ENCODE measurements at regions not wholly inside any gene's neighbourhood (a gene's known extent, or its start where the extent isn't known, plus 50 kb on each side); places are given as distances from the start of the nearest gene placed in this dataset.

DNA sequence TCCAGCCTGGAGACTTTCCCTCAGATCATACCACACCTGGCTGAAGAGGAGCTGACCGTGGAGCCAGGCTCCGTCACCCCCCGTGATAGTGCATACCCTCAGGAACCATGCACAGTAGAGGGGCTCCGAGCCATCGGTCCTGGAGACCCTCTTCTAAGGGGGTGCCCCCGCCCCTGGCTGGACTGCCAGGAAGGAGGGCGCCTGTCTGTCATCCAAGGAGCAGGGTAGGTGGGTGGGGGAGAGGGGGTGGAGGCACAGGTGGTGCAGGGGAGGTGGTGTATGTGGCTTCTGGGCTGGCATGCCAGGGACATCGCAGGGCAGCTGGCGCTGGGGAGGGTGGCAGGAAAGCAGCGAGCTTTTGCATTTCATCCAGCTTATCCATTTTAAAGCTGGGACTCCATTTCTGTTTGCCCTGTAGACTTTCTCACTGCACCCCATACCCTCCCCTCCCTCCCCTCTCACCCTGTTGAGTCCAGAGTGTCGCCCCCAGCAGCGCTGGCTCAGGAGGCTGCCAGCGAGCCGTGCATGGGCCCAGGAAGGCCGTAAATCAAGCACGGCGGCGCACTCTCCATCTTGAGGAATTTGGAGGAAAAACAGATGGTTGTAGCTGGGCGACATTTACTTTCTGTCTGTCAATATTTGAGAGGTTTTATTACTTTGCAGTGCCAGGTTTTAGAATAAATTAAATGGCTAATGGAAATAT is 56.2 kb upstream of the HS6ST1 start:
- Histone ChIP-seq H2AFZ (ENCODE audit: low read depth, low read length, severe bottlenecking) (no peak overlapping the region), H4K20me1 (ENCODE audit: low read depth, low read length) (no peaks in the 10 kb centered on the region), H3K27ac (ENCODE audit: low read depth, low read length) (no peak overlapping the region), H3K4me3 (ENCODE audit: insufficient read depth, low read length, poor library complexity, severe bottlenecking) (no peak overlapping the region), H3K79me2 (ENCODE audit: insufficient read depth, low read length) (no peaks in the 10 kb centered on the region), H3K9ac (ENCODE audit: low read length) (no peak overlapping the region), H3F3A (ENCODE audit: insufficient read depth) (no peaks in the 10 kb centered on the region), H3K4me2 (ENCODE audit: low read depth, low read length, poor library complexity, severe bottlenecking) (no peak overlapping the region), H3K9me2 (replicated peaks; ENCODE audit: insufficient read depth, low read length) (no peaks in the 10 kb centered on the region), H3K36me3 (ENCODE audit: low read length) (no peaks in the 10 kb centered on the region), H3K27me3 (ENCODE audit: low read length) (no peaks in the 10 kb centered on the region), H3K9me3 (ENCODE audit: insufficient read depth, low read length) (no peaks in the 10 kb centered on the region)
- TF ChIP-seq, protein P1, sequence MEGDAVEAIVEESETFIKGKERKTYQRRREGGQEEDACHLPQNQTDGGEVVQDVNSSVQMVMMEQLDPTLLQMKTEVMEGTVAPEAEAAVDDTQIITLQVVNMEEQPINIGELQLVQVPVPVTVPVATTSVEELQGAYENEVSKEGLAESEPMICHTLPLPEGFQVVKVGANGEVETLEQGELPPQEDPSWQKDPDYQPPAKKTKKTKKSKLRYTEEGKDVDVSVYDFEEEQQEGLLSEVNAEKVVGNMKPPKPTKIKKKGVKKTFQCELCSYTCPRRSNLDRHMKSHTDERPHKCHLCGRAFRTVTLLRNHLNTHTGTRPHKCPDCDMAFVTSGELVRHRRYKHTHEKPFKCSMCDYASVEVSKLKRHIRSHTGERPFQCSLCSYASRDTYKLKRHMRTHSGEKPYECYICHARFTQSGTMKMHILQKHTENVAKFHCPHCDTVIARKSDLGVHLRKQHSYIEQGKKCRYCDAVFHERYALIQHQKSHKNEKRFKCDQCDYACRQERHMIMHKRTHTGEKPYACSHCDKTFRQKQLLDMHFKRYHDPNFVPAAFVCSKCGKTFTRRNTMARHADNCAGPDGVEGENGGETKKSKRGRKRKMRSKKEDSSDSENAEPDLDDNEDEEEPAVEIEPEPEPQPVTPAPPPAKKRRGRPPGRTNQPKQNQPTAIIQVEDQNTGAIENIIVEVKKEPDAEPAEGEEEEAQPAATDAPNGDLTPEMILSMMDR (IDR thresholded peaks at IDR 0.05; ENCODE audit: insufficient read depth, low read length, poor library complexity, severe bottlenecking): no peak
- TF ChIP-seq EZH2phosphoT487 (conservative IDR thresholded peaks at IDR 0.05; ENCODE audit: low read length): no peak

DNA sequence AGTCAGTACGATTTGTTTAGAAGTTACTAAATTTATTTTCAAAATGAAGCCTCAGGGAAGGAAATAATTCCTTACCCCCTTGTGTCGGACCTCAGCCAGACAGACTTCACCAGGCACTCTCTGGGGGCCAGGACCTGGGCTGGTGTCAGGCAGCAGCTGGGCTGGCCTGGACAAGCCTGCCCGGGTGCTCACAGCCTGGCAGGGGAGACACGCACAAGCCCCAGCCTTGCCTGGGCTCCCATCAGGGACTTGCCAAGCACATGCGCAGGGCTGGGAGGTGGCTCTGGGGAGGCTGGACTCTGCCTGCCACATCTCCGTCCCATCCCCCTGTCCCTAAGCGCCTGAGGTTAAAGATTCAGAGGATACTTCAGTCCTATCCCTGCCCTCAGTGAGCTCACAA is 56.8 kb upstream of the HS6ST1 start:
- Histone ChIP-seq H3K36me3 (ENCODE audit: low read length) (no peaks in the 10 kb centered on the region), H3K9me2 (replicated peaks; ENCODE audit: insufficient read depth, low read length) (no peaks in the 10 kb centered on the region), H3K27me3 (ENCODE audit: low read length) (no peaks in the 10 kb centered on the region), H3K9ac (ENCODE audit: low read length) (no peak overlapping the region), H3K4me3 (ENCODE audit: insufficient read depth, low read length, poor library complexity, severe bottlenecking) (no peak overlapping the region), H3K79me2 (ENCODE audit: insufficient read depth, low read length) (no peaks in the 10 kb centered on the region), H3K9me3 (ENCODE audit: insufficient read depth, low read length) (no peaks in the 10 kb centered on the region), H2AFZ (ENCODE audit: low read depth, low read length, severe bottlenecking) (no peak overlapping the region), H3K4me2 (ENCODE audit: low read depth, low read length, poor library complexity, severe bottlenecking) (no peak overlapping the region), H4K20me1 (ENCODE audit: low read depth, low read length) (no peaks in the 10 kb centered on the region), H3K27ac (ENCODE audit: low read depth, low read length) (no peak overlapping the region), H3F3A (ENCODE audit: insufficient read depth) (no peaks in the 10 kb centered on the region)
- no peak for TF ChIP-seq EZH2phosphoT487 (conservative IDR thresholded peaks at IDR 0.05; ENCODE audit: low read length)
- TF ChIP-seq, protein P1 (IDR thresholded peaks at IDR 0.05; ENCODE audit: insufficient read depth, low read length, poor library complexity, severe bottlenecking): no peak

DNA sequence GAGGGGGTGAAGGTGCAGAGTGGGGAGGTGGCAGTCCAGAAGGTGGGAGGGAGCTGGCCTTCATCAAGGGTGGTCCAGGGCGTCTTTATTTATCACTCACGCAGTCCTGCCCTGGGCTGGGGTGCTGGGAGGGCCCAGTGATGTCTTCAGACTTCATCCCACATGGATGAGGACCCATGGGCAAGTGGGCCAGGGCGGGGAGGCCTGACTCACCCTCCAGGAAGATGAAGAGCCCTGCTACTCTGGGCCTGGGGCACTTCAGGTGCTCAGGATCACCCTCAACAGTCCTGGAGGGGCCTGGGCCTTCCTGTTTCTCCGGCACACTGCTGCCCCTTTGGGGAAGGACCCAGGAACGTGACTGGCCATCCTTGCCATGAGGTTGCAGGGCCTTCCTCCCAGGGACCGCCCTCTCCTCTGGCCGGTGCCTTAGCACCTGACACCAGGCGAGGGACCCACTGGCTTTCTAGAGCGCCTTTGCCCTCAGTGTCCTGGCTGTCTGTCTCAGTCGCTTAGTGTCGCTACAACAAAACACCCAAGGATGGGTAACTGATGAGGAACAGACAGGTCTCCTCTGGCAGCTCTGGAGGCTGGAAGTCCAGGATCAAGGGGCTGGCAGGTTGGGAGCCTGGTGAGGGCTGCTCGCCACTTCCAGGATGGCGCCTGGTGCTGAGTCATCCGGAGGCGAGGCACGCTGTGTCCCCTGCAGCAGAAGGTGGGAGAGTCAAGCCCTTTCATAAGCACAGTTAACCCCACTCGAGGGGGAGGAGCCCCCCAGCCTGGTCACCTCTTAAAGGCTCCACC is 57.8 kb upstream of the HS6ST1 start:
- Histone ChIP-seq H2AFZ (ENCODE audit: low read depth, low read length, severe bottlenecking) (no peak overlapping the region), H3K36me3 (ENCODE audit: low read length) (no peaks in the 10 kb centered on the region), H3K79me2 (ENCODE audit: insufficient read depth, low read length) (no peaks in the 10 kb centered on the region), H3K9me3 (ENCODE audit: insufficient read depth, low read length) (no peaks in the 10 kb centered on the region), H3K9me2 (replicated peaks; ENCODE audit: insufficient read depth, low read length) (no peaks in the 10 kb centered on the region), H3K27me3 (ENCODE audit: low read length) (no peaks in the 10 kb centered on the region), H3K9ac (ENCODE audit: low read length) (no peak overlapping the region), H3K4me2 (ENCODE audit: low read depth, low read length, poor library complexity, severe bottlenecking) (no peak overlapping the region), H3K4me3 (ENCODE audit: insufficient read depth, low read length, poor library complexity, severe bottlenecking) (no peak overlapping the region), H3F3A (ENCODE audit: insufficient read depth) (no peaks in the 10 kb centered on the region), H3K27ac (ENCODE audit: low read depth, low read length) (no peak overlapping the region), H4K20me1 (ENCODE audit: low read depth, low read length) (no peaks in the 10 kb centered on the region)
- TF ChIP-seq, protein P1 (IDR thresholded peaks at IDR 0.05; ENCODE audit: insufficient read depth, low read length, poor library complexity, severe bottlenecking): no peak
- TF ChIP-seq EZH2phosphoT487 (conservative IDR thresholded peaks at IDR 0.05; ENCODE audit: low read length): no peak
